Embryonic facial prominence (tissue), 1 donor: ENCODE measurements at regions not wholly inside any gene's neighbourhood (a gene's known extent, or its start where the extent isn't known, plus 50 kb on each side); places are given as distances from the start of the nearest gene placed in this dataset.

Source experiments
- DNase-seq: peaks from one replicate; pipeline ENCODE4 v3.0.0-alpha.2; 2016; ENCODE audit errors: extremely low spot score

GRCh38 chr1:235027076-235027861, 101.4 kb downstream of the TOMM20 start:
- no peak for DNase-seq

GRCh38 chr1:235025422-235025984, 103.1 kb downstream of the TOMM20 start:
- no peak for DNase-seq

DNA sequence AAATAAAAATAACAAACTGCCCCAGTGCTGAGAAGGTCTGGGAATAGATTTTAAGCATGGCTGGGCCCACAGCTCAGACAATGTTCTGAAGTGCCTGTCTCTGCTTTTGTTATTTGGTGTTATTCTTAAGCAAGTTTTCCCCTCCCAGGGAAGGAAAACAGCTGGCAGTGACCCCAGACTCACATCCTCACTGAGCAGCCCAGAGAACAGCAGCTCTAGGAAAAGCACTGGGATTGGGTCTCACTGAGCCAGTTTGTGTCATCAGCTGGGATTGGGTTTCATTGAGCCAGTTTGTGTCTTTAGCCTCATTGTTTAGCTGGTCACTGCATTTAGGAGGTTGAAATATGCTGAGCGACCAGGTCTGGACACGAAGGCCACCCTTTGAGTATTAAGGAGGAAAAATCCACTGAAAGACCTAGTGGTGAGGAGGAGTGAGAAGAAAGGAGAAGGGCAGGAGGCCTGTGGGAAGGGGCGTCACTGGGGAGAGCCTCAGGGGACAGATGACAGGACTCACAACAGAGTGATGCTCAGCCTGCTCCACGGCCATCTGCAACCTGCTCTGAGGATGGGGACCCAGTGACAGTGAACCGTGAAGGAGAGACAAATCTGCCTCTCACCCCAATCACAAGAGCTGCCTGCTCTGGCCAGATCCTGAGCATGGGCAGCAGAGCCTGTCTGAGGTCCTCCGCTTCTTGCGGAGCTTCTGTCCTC, 103.8 kb downstream of the TOMM20 start:
- DNase-seq = no peak

DNA sequence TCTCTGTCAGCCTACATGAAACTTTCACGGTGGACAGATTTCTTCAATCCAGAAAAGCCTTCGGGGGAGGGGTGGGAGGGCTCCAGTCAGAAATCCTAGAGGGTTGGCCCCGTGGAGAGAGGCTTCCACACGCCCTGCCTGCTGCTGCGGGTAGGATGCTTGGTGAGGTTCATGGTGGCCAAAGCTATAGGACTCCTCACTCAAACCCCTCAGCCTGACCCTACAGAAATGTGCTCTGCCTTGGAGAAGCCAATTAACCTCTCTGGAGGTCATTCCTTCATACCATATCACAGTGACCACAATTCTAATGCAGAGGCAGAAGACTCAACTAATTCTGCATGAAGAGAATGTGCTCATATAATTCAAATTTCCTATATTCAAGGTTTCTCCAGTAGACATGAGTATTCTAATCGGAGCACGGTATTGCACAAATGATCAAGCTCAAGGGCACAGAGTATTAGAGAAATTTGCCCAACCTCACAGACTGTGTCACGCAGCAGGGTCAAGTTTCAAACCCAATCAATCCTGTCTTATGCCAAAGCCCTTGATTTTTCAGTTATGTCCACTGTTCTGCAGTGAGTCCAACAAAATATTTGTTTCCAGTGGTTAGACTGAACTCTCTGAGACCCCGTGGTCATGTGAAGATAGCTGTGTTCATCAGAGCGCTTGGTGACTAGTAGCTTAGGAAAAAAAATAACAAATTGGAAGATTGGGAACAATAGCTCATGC, 104.8 kb downstream of the TOMM20 start:
- DNase-seq = no peak

- no peak for DNase-seq
Observed at GRCh38 chr1:235022981-235023710, 105.5 kb downstream of the TOMM20 start.

DNA sequence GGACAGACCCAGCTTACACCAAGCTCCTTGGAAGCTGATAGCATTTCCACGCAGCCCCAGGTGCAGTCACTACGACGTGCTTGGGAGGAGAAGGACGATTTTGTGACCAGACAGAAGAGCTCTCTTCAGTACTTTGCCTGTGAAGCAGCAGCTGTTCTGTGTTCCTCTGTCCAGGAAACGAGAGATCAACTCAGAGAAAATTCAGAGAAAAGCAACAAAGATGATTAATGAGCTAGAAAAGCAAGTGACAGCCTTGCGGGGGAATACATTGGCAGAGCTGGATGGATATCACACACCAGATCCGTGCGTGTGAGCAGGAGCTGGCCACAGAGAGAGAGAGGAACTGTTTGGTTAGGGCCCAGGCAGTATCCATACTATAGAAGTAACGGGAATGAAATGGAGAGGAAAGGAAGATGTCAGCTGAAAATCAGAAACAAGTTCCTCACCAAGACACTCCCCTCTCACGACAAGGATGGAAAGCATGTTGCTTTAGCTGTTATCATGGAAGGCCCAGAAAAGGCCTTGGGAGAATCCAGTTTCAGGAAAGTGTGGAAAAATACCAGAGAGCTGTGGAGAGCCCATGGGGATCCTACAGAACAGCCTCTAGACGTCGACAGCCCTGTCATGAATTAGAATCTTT, 106.2 kb downstream of the TOMM20 start:
- no peak for DNase-seq

GRCh38 chr1:235021815-235022214, 106.8 kb downstream of the TOMM20 start:
- DNase-seq = no peak

DNA sequence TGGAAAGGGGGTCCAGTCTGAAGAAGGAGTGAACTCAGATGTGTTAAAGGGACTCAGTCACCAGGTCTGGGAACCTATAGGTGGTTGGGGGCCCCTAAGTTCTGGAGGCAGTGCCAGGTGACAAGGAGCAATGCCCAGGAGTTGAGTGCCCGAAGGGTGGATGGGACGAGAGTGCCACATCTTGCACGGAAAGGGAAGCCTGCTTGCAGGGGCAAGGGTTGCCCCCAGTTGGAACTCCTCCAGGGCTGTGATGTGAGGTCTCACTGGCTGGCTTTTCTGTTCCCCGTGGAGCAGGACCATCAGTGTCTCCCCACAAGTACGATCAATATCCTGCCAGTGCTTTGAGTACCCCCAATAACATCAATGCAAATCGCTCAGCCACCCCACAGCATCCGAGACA, 107.3 kb downstream of the TOMM20 start:
- no peak for DNase-seq

GRCh38 chr1:235019961-235020360, 108.7 kb downstream of the TOMM20 start:
- no peak for DNase-seq

- no peak for DNase-seq
Observed at GRCh38 chr1:235019471-235019870, 109.2 kb downstream of the TOMM20 start.

DNA sequence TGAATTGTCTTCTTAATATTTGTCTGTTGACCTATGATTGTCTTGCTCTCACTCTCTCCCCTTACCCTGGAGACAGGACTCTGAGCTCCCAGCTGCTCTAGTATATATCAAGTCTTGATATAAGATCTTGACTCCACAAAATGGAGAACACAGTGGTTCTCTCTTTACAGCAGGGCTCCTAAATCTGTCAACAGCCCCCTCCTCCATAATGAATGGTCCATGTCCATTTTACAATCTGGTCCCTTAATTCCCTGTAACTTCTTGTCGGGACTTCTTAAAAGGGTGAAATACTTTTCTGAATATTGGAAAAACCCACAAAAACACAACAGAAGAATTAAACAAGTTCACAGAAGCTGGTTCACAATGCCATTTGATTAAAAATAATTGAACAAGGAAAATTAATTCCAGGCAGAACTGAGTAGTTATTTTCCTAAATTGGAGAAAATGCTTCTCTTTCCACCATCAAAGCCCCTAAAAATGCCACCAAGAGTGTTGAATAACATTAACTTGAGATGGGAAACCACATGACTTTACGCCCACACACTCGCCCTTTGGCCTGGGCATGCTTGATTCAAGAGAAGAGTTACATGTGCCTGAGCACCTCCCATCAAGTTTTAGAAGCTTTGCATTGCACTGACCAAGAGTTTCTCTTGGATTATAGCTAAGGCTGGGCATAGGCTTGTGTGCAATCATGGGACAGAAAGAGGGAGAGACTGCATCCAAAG, 109.8 kb downstream of the TOMM20 start:
- DNase-seq = no peak

DNA sequence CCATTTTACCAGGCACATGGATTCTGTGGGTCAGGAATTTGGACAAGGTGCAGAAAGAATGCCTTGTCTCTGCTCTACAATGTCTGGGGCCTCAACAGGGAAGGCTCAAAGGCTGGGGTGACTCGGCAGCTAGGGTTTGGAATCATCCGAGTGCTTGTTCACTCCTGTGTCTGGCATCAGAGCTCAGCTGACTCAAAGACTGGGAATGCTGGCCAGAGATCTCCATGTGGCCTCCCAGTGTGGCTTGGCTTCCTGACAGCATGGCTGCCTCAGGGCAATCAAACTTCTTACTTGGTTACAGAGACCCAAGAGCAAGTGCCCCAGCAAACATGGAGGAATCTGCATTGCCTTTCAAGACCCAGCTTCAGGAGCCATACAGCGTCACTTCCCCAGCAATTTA, 110.5 kb downstream of the TOMM20 start:
- no peak for DNase-seq

DNA sequence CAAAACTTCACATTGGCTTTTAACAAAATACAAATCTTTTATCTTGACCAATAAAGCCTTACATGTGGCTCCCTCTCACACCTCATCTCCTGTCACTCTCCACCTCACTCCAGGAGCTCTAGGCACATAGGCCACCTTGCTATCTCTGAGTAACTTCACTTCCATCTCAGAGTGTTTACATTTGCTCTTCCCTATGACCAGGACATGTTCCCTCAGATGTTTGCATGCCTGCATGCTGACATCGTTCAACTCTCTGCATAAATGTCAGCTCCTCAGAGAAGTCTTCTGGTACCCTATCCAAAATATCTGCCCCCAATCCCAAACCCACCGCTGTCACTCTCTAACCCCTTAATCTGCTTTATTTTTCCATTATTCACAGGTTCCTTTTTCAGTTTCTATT, 110.9 kb downstream of the TOMM20 start:
- DNase-seq = no peak

DNA sequence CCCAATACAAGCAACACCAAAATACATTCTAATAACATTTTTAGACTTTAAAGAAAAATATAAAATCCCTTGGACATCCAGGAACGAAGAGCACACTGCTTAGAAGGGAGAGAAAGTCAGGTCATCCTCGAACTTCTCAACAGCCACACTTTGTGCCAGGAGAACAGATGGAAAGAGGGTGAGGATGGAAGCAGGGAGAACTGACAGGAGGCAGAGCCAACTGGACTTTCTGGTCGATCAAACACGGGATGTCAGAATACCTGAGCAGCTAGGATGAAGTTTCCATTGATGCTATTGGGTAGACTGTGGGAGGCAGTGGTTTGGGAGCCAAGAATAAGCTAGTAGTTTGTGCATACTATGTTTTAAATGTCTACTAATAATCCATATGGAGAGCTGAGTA, 111.4 kb downstream of the TOMM20 start:
- no peak for DNase-seq

DNA sequence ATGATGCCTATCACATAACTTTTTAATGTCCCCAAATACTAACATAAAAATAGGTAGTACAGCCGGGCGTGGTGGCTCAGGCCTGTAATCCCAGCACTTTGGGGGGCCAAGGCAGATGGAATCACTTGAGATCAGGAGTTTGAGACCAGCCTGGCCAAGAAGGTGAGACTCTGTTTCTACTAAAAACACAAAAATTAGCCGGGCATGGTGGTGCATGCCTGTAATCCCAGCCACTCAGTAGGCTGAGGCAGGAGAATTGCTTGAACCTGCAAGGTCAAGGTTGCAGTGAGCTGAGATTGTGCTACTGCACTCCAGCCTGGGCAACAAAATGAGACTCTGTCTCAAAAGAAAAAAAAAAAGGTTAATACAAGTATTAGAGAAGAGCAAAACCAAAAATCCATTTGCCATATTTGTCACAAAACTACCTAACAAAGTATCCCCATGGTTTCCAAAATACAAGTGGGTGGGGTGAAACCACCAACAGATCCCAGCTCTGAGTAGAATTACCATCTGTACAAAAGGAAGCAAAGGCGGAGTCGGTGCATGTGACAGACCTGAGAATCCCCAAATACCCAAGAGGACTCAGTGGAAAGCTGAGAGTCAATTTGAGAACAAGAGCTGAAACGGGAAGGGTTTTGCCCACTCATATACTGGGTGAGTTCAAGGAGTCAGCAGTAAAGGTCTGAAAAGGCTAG, 113.2 kb downstream of the TOMM20 start:
- no peak for DNase-seq

DNA sequence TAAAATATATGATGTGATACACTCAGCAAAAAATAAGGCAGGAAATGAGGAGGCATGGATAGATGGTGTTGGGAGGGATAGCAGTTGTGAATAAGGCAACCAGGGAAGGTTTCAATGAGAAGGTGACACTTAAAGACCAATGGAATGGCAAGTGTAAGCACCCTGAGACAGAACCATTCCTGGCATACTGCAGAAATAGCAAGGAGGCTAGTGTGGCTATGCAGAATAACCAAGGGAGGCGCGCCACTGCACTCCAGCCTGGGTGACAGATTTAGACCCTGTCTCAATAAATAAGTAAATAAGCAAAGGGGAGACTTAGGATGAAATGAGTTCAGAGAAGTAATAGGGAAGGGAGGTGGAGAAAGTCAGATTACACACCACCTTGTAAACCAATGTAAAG, 113.9 kb downstream of the TOMM20 start:
- DNase-seq = no peak

GRCh38 chr1:235013512-235013911, 115.1 kb downstream of the TOMM20 start:
- no peak for DNase-seq

DNA sequence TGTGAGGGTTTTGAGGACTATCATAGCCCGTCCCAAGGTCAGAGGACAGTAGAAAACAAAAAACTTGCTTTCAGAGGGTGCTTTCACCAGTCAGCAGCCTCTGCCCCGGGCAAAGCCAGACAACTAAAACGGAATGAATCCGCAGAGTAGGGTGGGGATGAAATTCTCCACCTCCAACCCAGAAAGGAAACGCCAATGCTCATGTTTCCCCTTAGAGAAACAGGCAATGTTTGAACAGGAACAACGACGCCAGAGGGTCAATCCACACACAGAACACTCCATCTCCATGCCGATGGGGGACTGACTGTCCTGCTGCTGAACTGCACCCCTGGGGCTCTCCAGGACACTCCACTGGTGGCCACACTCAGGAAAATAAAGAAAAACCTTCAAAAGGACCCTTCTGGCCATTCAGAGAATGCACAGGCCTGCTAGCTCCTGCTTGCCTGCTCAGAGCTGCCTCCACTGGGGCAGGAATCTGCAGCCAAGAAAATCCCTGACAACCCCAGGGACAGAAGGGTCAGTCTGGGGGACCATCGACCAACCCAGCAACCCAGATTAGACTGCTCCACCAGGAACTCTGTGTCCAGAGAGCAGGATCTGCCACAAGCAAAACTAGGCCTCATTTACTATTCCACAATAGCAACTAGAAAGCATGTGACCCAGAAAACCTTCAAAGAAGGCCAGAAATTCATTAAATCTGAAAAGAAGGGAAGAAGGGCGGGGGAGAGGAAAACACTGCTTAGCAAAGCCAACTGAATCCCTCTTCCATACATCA, 116.0 kb downstream of the TOMM20 start:
- DNase-seq = no peak
